Aorta (tissue), 5 donors: ENCODE measurements at regions not wholly inside any gene's neighbourhood (a gene's known extent, or its start where the extent isn't known, plus 50 kb on each side); places are given as distances from the start of the nearest gene placed in this dataset.

ENCODE experiments used
- ATAC-seq: fragments of 200-7000 bp; cut with Tn5 transposase; one replicate; pipeline ENCODE4 v1.9.1; 2022; ENCODE audit warnings: moderate library complexity; ENCODE audit not compliant: low FRiP score
- DNase-seq, 2 donors: peaks; one replicate each; pipeline ENCODE4 v3.0.0-alpha.2; 2020
- H3K27ac ChIP-seq, 2 donors: one replicate each; pipeline ENCODE4 v1.5.1; 2013; ENCODE audit warnings: low read length in 2 of 2, mild to moderate bottlenecking in 2 of 2, moderate library complexity in 2 of 2, control low read depth in 1 of 2, inconsistent platforms in 1 of 2, low read depth in 1 of 2
- H3K27me3 ChIP-seq, 2 donors: one replicate each; pipeline ENCODE4 v1.6.1; 2013; ENCODE audit warnings: control low read depth in 1 of 2, low read length in 1 of 2, mild to moderate bottlenecking in 1 of 2, moderate library complexity in 1 of 2; ENCODE audit not compliant: insufficient read depth in 2 of 2, control insufficient read depth in 1 of 2
- H3K36me3 ChIP-seq, 2 donors: one replicate each; pipeline ENCODE4 v1.6.1; 2013; ENCODE audit warnings: control low read depth in 1 of 2, low read length in 1 of 2, mild to moderate bottlenecking in 1 of 2; ENCODE audit not compliant: insufficient read depth in 2 of 2, control insufficient read depth in 1 of 2
- H3K4me1 ChIP-seq, 2 donors: one replicate each; pipeline ENCODE4 v1.6.1; 2013; ENCODE audit warnings: low read length in 2 of 2, control low read depth in 1 of 2, mild to moderate bottlenecking in 1 of 2, moderate library complexity in 1 of 2; ENCODE audit not compliant: insufficient read depth in 2 of 2, control insufficient read depth in 1 of 2
- H3K4me3 ChIP-seq, 2 donors: one replicate each; pipeline ENCODE4 v1.5.1; 2013; ENCODE audit warnings: low read length in 2 of 2, control low read depth in 1 of 2, mild to moderate bottlenecking in 1 of 2
- H3K9me3 ChIP-seq: one replicate; pipeline ENCODE4 v1.6.1; 2013; ENCODE audit warnings: mild to moderate bottlenecking, low read length; ENCODE audit not compliant: control insufficient read depth
- WGBS, 2 donors: extraction: QIAGEN DNeasy Blood & Tissue Kit; methylation state at CpG; one replicate each; pipeline ENCODE4 v1.1.7; 2013; 5-methylcytosine and 5-hydroxymethylcytosine counted together
- intact Hi-C, 2 donors: fragments of 100-400 bp; cut with DNase I; formaldehyde crosslinking; loops; one replicate each; pipeline versions ENCODE4 v1.14.2 to v1.15.0; 2022
- donor health status: healthy with polysubstance abuse.
- donor health status: Bipolar disorder and iron deficiency.
- donor health status: DM: no; HTN: no; CAD: no.
- donor health status: DM: no; HTN: no; CAD: no.
- donor health status: DM: yes; HTN: yes; CAD: no.

- intact Hi-C loops, result no loop called here
- ATAC-seq (no peak), DNase-seq (no peak)
- 94 to 95% methylated on average over 19 to 21 of the region's 21 CpGs for WGBS, 2 donors
- no peaks in the 10 kb centered on the region for H3K4me1 ChIP-seq
- no peak overlapping the region for H3K27ac ChIP-seq
- H3K27me3 ChIP-seq, result no peaks in the 10 kb centered on the region
- H3K36me3 ChIP-seq, result no peaks in the 10 kb centered on the region
- H3K4me3 ChIP-seq, result no peak overlapping the region
- no peaks in the 10 kb centered on the region for H3K9me3 ChIP-seq
These were observed 61.4 kb upstream of the KLF13 start for GRCh38 chr15:31265090-31265870.

GRCh38 chr15:31265871-31266711, 60.5 kb upstream of the KLF13 start:
- peak; percentile 37 for ATAC-seq
- Histone ChIP-seq H3K27me3 (no peaks in the 10 kb centered on the region), H3K9me3 (no peaks in the 10 kb centered on the region), H3K4me1 (no peaks in the 10 kb centered on the region), H3K4me3 (no peak overlapping the region), H3K36me3 (no peaks in the 10 kb centered on the region), H3K27ac (no peak overlapping the region)
- 88 to 90% methylated on average over 22 of the region's 22 CpGs for WGBS, 2 donors
- peak in 1 of 2 donors; percentile 66 for DNase-seq
- intact Hi-C loops, result no loop called here

GRCh38 chr15:31266712-31267111, 59.9 kb upstream of the KLF13 start:
- Histone ChIP-seq H3K4me1 (no peaks in the 10 kb centered on the region), H3K4me3 (no peak overlapping the region), H3K9me3 (no peaks in the 10 kb centered on the region), H3K36me3 (no peaks in the 10 kb centered on the region), H3K27me3 (no peaks in the 10 kb centered on the region), H3K27ac (no peak overlapping the region)
- intact Hi-C loops, result no loop called here
- 90 to 94% methylated on average over 13 of the region's 13 CpGs for WGBS, 2 donors
- DNase-seq (no peak), ATAC-seq (no peak)

- 86 to 87% methylated on average over 20 of the region's 20 CpGs for WGBS, 2 donors
- intact Hi-C loops, result no loop called here
- no peak for ATAC-seq
- Histone ChIP-seq H3K27ac (no peak overlapping the region), H3K27me3 (no peaks in the 10 kb centered on the region), H3K4me3 (no peak overlapping the region), H3K36me3 (no peaks in the 10 kb centered on the region), H3K9me3 (no peaks in the 10 kb centered on the region), H3K4me1 (no peaks in the 10 kb centered on the region)
- no peak for DNase-seq
These were observed 59.2 kb upstream of the KLF13 start for GRCh38 chr15:31267161-31268107.

GRCh38 chr15:31268108-31268501, 58.5 kb upstream of the KLF13 start:
- DNase-seq, result no peak
- Histone ChIP-seq H3K4me3 (no peak overlapping the region), H3K27ac (no peak overlapping the region), H3K36me3 (no peaks in the 10 kb centered on the region), H3K4me1 (no peaks in the 10 kb centered on the region), H3K27me3 (no peaks in the 10 kb centered on the region), H3K9me3 (no peaks in the 10 kb centered on the region)
- 49 to 50% methylated on average over 2 of the region's 2 CpGs for WGBS, 2 donors
- intact Hi-C loops, result no loop called here
- no peak for ATAC-seq

- Histone ChIP-seq H3K27ac (no peak overlapping the region), H3K4me1 (no peaks in the 10 kb centered on the region), H3K27me3 (no peaks in the 10 kb centered on the region), H3K4me3 (no peak overlapping the region), H3K9me3 (no peaks in the 10 kb centered on the region), H3K36me3 (no peaks in the 10 kb centered on the region)
- WGBS, 2 donors, result 93 to 94% methylated on average over 11 of the region's 11 CpGs
- no peak for ATAC-seq
- intact Hi-C loops, result no loop called here
- peak in 1 of 2 donors; percentile 17 for DNase-seq
These were observed 57.5 kb upstream of the KLF13 start for GRCh38 chr15:31268911-31269784.

- intact Hi-C loops, result no loop called here
- no peak overlapping the region for H3K4me3 ChIP-seq
- H3K27ac ChIP-seq, result no peak overlapping the region
- ATAC-seq (no peak), DNase-seq (no peak)
- 98 to 99% methylated on average over 5 of the region's 5 CpGs for WGBS, 2 donors
- no peaks in the 10 kb centered on the region for H3K4me1 ChIP-seq
- H3K27me3 ChIP-seq, result no peaks in the 10 kb centered on the region
- H3K9me3 ChIP-seq, result no peaks in the 10 kb centered on the region
- H3K36me3 ChIP-seq, result no peaks in the 10 kb centered on the region
These were observed 56.6 kb upstream of the KLF13 start for GRCh38 chr15:31269816-31270575.
